Right atrium auricular region (tissue), 2 donors: ENCODE measurements at regions not wholly inside any gene's neighbourhood (a gene's known extent, or its start where the extent isn't known, plus 50 kb on each side); places are given as distances from the start of the nearest gene placed in this dataset.

Experiments
- DNase-seq: peaks from one replicate; pipeline ENCODE4 v3.0.0-alpha.2; 2019; ENCODE audit warnings: low spot score
- H3K27ac ChIP-seq, 2 donors: fragments of 200-600 bp; sonication (generic); 1 replicate in 1 of 2; 2 replicates in 1 of 2; pipeline ENCODE4 v1.5.1; 2016 to 2019
- H3K27me3 ChIP-seq, 2 donors: fragments of 200-600 bp; sonication (generic); one replicate each; pipeline versions ENCODE4 v1.5.1 to v1.6.0; 2017 to 2019
- H3K36me3 ChIP-seq: fragments of 200-600 bp; sonication (generic); one replicate; pipeline ENCODE4 v1.5.1; 2016
- H3K4me1 ChIP-seq, 2 donors: fragments of 200-600 bp; sonication (generic); one replicate each; pipeline versions ENCODE4 v1.5.1 to v1.6.0; 2017 to 2019
- H3K4me3 ChIP-seq, 2 donors: fragments of 200-600 bp; sonication (generic); 1 replicate in 1 of 2; 2 replicates in 1 of 2; pipeline ENCODE4 v1.5.1; 2017 to 2019; ENCODE audit warnings: mild to moderate bottlenecking in 1 of 2, moderate library complexity in 1 of 2
- H3K9me3 ChIP-seq, 2 donors: fragments of 200-600 bp; sonication (generic); one replicate each; pipeline ENCODE4 v1.5.1; 2019
- CTCF ChIP-seq, 2 donors: fragments of 200-600 bp; sonication (generic); IDR thresholded peaks; one replicate each; pipeline ENCODE4 v1.5.1; 2019; ENCODE audit warnings: antibody characterized with exemption in 2 of 2

DNA sequence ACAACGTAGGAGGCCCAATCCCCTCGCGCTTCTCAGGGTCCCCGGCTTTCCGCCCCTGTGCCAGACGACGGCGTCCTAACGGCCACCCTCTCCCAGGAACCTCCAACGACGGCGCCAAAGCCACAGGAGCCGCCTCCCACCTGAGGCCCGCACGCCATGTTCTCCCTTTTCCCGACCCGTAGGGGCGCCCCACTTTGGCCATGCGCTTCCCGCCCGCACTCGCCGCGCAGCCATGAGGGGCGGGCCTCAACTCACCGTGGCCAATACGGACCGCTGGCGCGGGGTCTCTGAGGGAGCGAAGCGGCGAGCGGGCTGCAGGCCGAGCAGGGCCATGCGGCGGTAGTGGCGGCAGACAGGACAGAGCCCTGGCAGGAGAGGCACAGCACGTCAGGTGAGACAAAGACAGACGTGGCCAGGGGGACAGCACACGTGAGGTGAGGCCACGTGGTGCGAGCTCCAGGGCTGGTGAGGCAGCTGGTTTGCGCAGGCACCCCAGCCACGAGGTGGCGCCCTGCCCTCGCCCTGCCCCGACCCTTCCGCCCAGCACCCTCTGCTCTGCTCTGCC, 1005.5 kb upstream of the PTPRD start:
- Histone ChIP-seq H3K27me3 (no peaks in the 10 kb centered on the region), H3K4me3 (no peak overlapping the region), H3K36me3 (no peaks in the 10 kb centered on the region), H3K4me1 (no peaks in the 10 kb centered on the region), H3K27ac (no peak overlapping the region), H3K9me3 (no peaks in the 10 kb centered on the region)
- no peak for TF ChIP-seq CTCF (IDR thresholded peaks at IDR 0.05)
- DNase-seq = no peak

GRCh38 chr9:11632691-11633090, 1019.9 kb upstream of the PTPRD start:
- Histone ChIP-seq H3K36me3 (no peaks in the 10 kb centered on the region), H3K4me3 (no peak overlapping the region), H3K27ac (no peak overlapping the region), H3K4me1 (no peaks in the 10 kb centered on the region), H3K9me3 (peaks cover 0 to 4% of the 10 kb centered on the region in 2 donors), H3K27me3 (no peaks in the 10 kb centered on the region)
- no peak for TF ChIP-seq CTCF (IDR thresholded peaks at IDR 0.05)
- no peak for DNase-seq

DNA sequence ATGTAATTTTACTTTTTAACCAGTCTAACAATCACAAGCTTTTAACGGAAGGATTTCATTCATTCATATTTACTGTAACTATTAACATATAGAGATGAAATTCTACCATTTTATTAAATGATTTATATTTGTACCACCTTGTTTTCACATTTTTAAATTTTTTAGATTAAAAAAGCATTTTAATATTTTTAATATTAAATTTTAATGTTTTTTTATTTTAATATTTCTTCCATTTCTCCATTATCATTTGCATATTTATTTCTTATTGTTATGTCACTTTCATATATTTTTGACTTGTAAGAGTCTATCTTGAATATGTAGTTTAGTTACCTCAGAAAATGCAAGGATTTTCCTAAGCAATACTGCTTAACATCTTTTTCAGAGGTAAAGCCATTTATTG, 1034.0 kb upstream of the PTPRD start:
- no peak for TF ChIP-seq CTCF (IDR thresholded peaks at IDR 0.05)
- no peaks in the 10 kb centered on the region for H3K27me3 ChIP-seq
- DNase-seq = no peak
- H3K4me1 ChIP-seq = no peaks in the 10 kb centered on the region
- no peak overlapping the region for H3K27ac ChIP-seq
- H3K4me3 ChIP-seq = no peak overlapping the region
- H3K36me3 ChIP-seq = no peaks in the 10 kb centered on the region
- no peaks in the 10 kb centered on the region for H3K9me3 ChIP-seq

- no peak for TF ChIP-seq CTCF (IDR thresholded peaks at IDR 0.05)
- Histone ChIP-seq H3K4me3 (no peak overlapping the region), H3K4me1 (no peaks in the 10 kb centered on the region), H3K27me3 (no peaks in the 10 kb centered on the region), H3K27ac (no peak overlapping the region), H3K36me3 (no peaks in the 10 kb centered on the region), H3K9me3 (no peaks in the 10 kb centered on the region)
- no peak for DNase-seq
Measured at GRCh38 chr9:11653867-11654266, 1039.3 kb upstream of the TYRP1 start.

GRCh38 chr9:11663913-11664312, 1029.3 kb upstream of the TYRP1 start:
- Histone ChIP-seq H3K27me3 (no peaks in the 10 kb centered on the region), H3K4me1 (no peaks in the 10 kb centered on the region), H3K36me3 (no peaks in the 10 kb centered on the region), H3K27ac (no peak overlapping the region), H3K4me3 (no peak overlapping the region), H3K9me3 (peaks cover 0 to 9% of the 10 kb centered on the region in 2 donors)
- no peak for TF ChIP-seq CTCF (IDR thresholded peaks at IDR 0.05)
- no peak for DNase-seq

DNA sequence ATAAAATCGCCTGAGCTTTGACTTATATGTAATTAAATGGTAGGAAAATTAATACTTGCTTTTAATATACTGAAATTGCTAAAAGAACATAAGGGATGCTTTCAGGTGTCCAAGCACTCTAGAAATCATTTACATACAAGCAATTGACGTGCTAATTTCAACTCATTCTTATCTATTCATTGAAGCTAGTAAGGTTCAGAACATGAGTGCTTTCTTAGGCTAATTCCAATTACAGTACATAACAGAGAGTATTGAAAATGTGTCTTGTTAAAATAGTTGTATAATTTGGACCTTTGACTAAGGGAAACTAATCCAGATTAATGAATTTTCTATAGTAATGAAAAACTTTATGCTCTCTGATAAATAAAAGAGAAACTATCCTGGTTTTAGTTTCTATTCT, 1016.4 kb upstream of the TYRP1 start:
- no peak overlapping the region for H3K27ac ChIP-seq
- no peak for TF ChIP-seq CTCF (IDR thresholded peaks at IDR 0.05)

More for the DNA sequence above, 1016.4 kb upstream of the TYRP1 start:
- H3K4me1 ChIP-seq = no peaks in the 10 kb centered on the region
- H3K27me3 ChIP-seq = no peaks in the 10 kb centered on the region
- H3K4me3 ChIP-seq = no peak overlapping the region
- peaks cover 0 to 15% of the 10 kb centered on the region in 2 donors for H3K9me3 ChIP-seq
- no peak for DNase-seq
- H3K36me3 ChIP-seq = no peaks in the 10 kb centered on the region
